ENCODE measurements at regions not wholly inside any gene's neighbourhood (a gene's known extent, or its start where the extent isn't known, plus 50 kb on each side); places are given as distances from the start of the nearest gene placed in this dataset.

- DNase-seq (ENCODE audit: extremely low spot score): no peak
- CTCF ChIA-PET: interaction anchor here (1.1 kb wide), 1 partner anchor 10 kb away, joined by 4 read pairs; no protein-coding TSS in a partner anchor
- TF ChIP-seq CTCF (IDR thresholded peaks at IDR 0.05; ENCODE audit: control extremely low read depth, extremely low read depth, low read depth, missing control alignments): no peak
- POLR2A ChIA-PET: no interaction called here
Measured at GRCh38 chr13:61712621-61713020, 297.0 kb upstream of the PCDH20 start.

GRCh38 chr13:61709258-61709657, 293.6 kb upstream of the PCDH20 start:
- no peak for DNase-seq (ENCODE audit: extremely low spot score)
- POLR2A ChIA-PET: no interaction called here
- CTCF ChIA-PET: interaction anchor here (2.0 kb wide), 1 partner anchor 14 kb away, joined by 5 read pairs; no protein-coding TSS in a partner anchor
- TF ChIP-seq CTCF (IDR thresholded peaks at IDR 0.05; ENCODE audit: control extremely low read depth, extremely low read depth, low read depth, missing control alignments): no peak

GRCh38 chr13:61706899-61707298, 291.2 kb upstream of the PCDH20 start:
- ChIA-PET POLR2A (no interaction called here), CTCF (interaction anchor here (1.4 kb wide), 2 partner anchors 10 to 12 kb away, joined by 4 read pairs; no protein-coding TSS in a partner anchor)
- no peak for TF ChIP-seq CTCF (IDR thresholded peaks at IDR 0.05; ENCODE audit: control extremely low read depth, extremely low read depth, low read depth, missing control alignments)
- DNase-seq (ENCODE audit: extremely low spot score): no peak

GRCh38 chr13:61700620-61701019, 285.0 kb upstream of the PCDH20 start:
- POLR2A ChIA-PET: no interaction called here
- no peak for TF ChIP-seq CTCF (IDR thresholded peaks at IDR 0.05; ENCODE audit: control extremely low read depth, extremely low read depth, low read depth, missing control alignments)

GRCh38 chr13:61700181-61700580, 284.5 kb upstream of the PCDH20 start:
- ChIA-PET POLR2A (no interaction called here), CTCF (no interaction called here)
- no peak for TF ChIP-seq CTCF (IDR thresholded peaks at IDR 0.05; ENCODE audit: control extremely low read depth, extremely low read depth, low read depth, missing control alignments)
- no peak for DNase-seq (ENCODE audit: extremely low spot score)

More at GRCh38 chr13:61700620-61701019, 285.0 kb upstream of the PCDH20 start:
- no peak for DNase-seq (ENCODE audit: extremely low spot score)
- CTCF ChIA-PET: interaction anchor here (1.0 kb wide), 1 partner anchor 14 kb away, joined by 3 read pairs; no protein-coding TSS in a partner anchor

GRCh38 chr13:61696676-61697075, 281.0 kb upstream of the PCDH20 start:
- POLR2A ChIA-PET: no interaction called here

More at GRCh38 chr13:61696676-61697075, 281.0 kb upstream of the PCDH20 start:
- CTCF ChIA-PET: interaction anchor here (1.3 to 2.0 kb wide), 4 partner anchors 10 to 13 kb away, joined by 4 to 8 read pairs (median 4); no protein-coding TSS in a partner anchor
- TF ChIP-seq CTCF (IDR thresholded peaks at IDR 0.05; ENCODE audit: control extremely low read depth, extremely low read depth, low read depth, missing control alignments): no peak
- no peak for DNase-seq (ENCODE audit: extremely low spot score)
